ENCODE measurements at regions not wholly inside any gene's neighbourhood (a gene's known extent, or its start where the extent isn't known, plus 50 kb on each side); places are given as distances from the start of the nearest gene placed in this dataset.

GRCh38 chr9:21576331-21577189, 94.4 kb upstream of the IFNE start:
- TF ChIP-seq, protein P1, sequence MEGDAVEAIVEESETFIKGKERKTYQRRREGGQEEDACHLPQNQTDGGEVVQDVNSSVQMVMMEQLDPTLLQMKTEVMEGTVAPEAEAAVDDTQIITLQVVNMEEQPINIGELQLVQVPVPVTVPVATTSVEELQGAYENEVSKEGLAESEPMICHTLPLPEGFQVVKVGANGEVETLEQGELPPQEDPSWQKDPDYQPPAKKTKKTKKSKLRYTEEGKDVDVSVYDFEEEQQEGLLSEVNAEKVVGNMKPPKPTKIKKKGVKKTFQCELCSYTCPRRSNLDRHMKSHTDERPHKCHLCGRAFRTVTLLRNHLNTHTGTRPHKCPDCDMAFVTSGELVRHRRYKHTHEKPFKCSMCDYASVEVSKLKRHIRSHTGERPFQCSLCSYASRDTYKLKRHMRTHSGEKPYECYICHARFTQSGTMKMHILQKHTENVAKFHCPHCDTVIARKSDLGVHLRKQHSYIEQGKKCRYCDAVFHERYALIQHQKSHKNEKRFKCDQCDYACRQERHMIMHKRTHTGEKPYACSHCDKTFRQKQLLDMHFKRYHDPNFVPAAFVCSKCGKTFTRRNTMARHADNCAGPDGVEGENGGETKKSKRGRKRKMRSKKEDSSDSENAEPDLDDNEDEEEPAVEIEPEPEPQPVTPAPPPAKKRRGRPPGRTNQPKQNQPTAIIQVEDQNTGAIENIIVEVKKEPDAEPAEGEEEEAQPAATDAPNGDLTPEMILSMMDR (IDR thresholded peaks at IDR 0.05): no peak
- no peak for TF ChIP-seq POLR2A (IDR thresholded peaks at IDR 0.05)
